Breast epithelium (tissue), 3 donors: ENCODE measurements at regions not wholly inside any gene's neighbourhood (a gene's known extent, or its start where the extent isn't known, plus 50 kb on each side); places are given as distances from the start of the nearest gene placed in this dataset.

ENCODE experiments used
- CTCF ChIP-seq, 3 donors: fragments of 450-650 bp; IDR thresholded peaks; one replicate each; pipeline ENCODE4 v1.5.1; 2016 to 2017; ENCODE audit warnings: antibody characterized with exemption in 3 of 3, mild to moderate bottlenecking in 3 of 3, moderate library complexity in 3 of 3
- POLR2A ChIP-seq: fragments of 450-650 bp; IDR thresholded peaks from one replicate; pipeline ENCODE4 v1.6.1; 2016; ENCODE audit warnings: antibody characterized with exemption, mild to moderate bottlenecking, moderate library complexity

- no peak for TF ChIP-seq CTCF (IDR thresholded peaks at IDR 0.05)
- TF ChIP-seq POLR2A, result no peak
Measured at GRCh38 chr20:19937651-19938420, 79.3 kb upstream of the NAA20 start.
